Epithelial cell of esophagus (primary cell): ENCODE measurements at regions not wholly inside any gene's neighbourhood (a gene's known extent, or its start where the extent isn't known, plus 50 kb on each side); places are given as distances from the start of the nearest gene placed in this dataset.

Experiments used
- DNase-seq: peaks from one replicate; pipeline ENCODE4 v3.0.0; 2010; ENCODE audit warnings: low read depth
- H3K4me3 ChIP-seq: 2 replicates; pipeline ENCODE4 v1.5.1; 2011; ENCODE audit warnings: mild to moderate bottlenecking, low read length, control low read depth
- CTCF ChIP-seq: IDR thresholded peaks from 2 replicates; pipeline ENCODE4 v1.5.1; 2011; ENCODE audit warnings: low read depth, mild to moderate bottlenecking, low read length, control low read depth, inconsistent platforms; ENCODE audit not compliant: insufficient read depth; ENCODE audit errors: missing control alignments

DNA sequence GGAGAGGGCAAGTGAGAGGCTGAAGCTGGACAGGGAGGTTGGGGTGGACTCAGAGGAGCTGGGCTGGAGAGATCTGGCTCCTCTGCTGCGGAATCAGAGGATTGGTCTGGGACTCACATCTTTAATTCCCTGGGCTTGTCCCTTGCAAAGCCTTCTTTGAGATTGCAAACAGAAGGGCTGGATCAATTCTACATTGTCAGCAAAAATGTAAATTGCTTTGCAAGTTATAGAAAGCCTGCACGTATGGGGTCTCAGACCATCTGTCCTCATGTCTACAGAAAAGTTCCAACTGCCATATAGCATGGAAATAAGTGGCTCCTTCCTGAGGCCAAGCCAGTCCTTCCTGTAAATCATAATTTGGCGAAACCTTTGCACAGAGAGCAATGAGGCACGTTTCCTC is 449.6 kb downstream of the UBE2NL start:
- TF ChIP-seq CTCF: no peak
- no peak for DNase-seq
- no peak overlapping the region for H3K4me3 ChIP-seq

- H3K4me3 ChIP-seq: no peak overlapping the region
- no peak for DNase-seq
- TF ChIP-seq CTCF: no peak
These were observed 450.7 kb downstream of the UBE2NL start for GRCh38 chrX:144334577-144334976.

DNA sequence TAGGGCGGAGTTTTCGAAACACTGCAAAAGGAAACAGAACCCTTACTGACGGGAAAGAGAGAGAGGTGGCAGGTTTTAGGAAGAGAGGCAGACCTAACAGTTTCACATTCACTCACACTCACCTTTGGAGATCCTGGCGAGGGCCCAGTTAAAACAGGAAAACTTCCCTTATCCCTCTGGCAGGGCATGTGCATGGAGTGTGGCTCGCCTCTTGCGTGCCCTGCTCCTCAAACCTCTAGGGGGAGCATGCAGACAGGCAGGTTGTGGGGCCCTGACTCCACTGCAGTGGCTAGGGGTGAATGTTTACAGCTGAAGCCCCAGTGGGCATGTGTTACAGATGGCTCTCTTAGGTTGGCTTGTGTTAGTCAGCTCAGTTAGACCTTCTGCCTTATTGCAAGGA is 451.5 kb downstream of the UBE2NL start:
- DNase-seq: no peak

GRCh38 chrX:144379156-144379555 is 495.3 kb downstream of the UBE2NL start:
- H3K4me3 ChIP-seq: no peak overlapping the region
- no peak for TF ChIP-seq CTCF
- DNase-seq: no peak

More for the DNA sequence above, 451.5 kb downstream of the UBE2NL start:
- TF ChIP-seq CTCF: no peak
- no peak overlapping the region for H3K4me3 ChIP-seq

DNA sequence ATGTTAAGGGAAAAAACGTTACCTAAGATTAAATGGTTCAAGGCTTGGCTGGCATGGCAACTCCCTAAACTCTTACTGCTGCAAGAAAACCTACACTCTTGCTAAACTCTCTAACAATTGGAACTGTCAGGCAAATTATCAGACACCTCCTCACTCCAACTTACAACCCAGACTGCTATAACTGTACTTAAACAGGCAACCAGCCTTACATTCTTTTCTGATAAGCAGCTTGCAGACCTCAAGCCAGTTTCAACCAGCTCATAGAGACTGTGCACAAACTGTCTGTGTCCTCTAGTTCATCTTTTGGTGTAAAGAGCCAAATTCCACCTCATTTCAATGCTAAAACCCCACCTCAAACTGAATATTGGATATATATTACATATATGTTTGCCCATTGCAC is 504.9 kb downstream of the UBE2NL start:
- no peak for TF ChIP-seq CTCF

More for the DNA sequence above, 504.9 kb downstream of the UBE2NL start:
- no peak for DNase-seq
- no peak overlapping the region for H3K4me3 ChIP-seq
